ENCODE measurements at regions not wholly inside any gene's neighbourhood (a gene's known extent, or its start where the extent isn't known, plus 50 kb on each side); places are given as distances from the start of the nearest gene placed in this dataset.

DNA sequence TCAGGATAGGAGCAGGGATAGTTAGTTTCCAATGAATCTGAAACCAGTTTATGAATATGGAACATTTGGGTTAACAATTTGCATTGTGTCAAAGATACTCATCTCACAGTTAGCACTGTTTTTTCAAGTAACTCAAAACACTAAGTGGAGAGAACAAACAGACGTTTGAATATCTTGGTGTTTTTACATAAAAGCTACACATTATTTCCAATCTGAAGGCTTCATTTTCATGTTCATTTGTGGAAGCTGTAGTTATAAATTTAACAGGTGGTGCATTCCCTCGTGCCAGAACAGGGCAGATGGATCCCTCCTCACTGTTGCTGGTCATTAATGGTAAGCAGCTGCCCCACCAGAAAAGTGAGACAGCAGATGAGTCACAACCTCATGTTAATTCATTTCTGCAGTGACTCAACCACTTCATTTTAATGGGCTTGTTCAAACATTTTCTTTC lies 286.9 kb downstream of the TMX3 start:
- Histone ChIP-seq H3K4me1 (ENCODE audit: insufficient read depth) (no peaks in the 10 kb centered on the region), H4K20me1 (ENCODE audit: insufficient read depth, poor library complexity, severe bottlenecking) (no peaks in the 10 kb centered on the region), H3K79me2 (no peaks in the 10 kb centered on the region), H2AFZ (no peak overlapping the region), H3K4me3 (no peak overlapping the region), H3K9me3 (ENCODE audit: low read depth) (no peaks in the 10 kb centered on the region), H3K9me2 (replicated peaks; ENCODE audit: insufficient read depth) (no peaks in the 10 kb centered on the region), H3K27ac (no peak overlapping the region), H3K4me2 (no peak overlapping the region), H3K27me3 (no peaks in the 10 kb centered on the region), H3K36me3 (replicated peaks; ENCODE audit: insufficient read depth, low read depth) (no peaks in the 10 kb centered on the region)
- 56% methylated on average over 2 of the region's 2 CpGs for WGBS (ENCODE audit: low lambda C conversion rate, missing lambda C conversion rate)
- TF ChIP-seq EZH2 (IDR thresholded peaks at IDR 0.05; ENCODE audit: borderline replicate concordance), result no peak
- TF ChIP-seq EZH2phosphoT487 (IDR thresholded peaks at IDR 0.05; ENCODE audit: low read depth, severe bottlenecking, unreplicated experiment), result no peak
- TF ChIP-seq, protein P1, sequence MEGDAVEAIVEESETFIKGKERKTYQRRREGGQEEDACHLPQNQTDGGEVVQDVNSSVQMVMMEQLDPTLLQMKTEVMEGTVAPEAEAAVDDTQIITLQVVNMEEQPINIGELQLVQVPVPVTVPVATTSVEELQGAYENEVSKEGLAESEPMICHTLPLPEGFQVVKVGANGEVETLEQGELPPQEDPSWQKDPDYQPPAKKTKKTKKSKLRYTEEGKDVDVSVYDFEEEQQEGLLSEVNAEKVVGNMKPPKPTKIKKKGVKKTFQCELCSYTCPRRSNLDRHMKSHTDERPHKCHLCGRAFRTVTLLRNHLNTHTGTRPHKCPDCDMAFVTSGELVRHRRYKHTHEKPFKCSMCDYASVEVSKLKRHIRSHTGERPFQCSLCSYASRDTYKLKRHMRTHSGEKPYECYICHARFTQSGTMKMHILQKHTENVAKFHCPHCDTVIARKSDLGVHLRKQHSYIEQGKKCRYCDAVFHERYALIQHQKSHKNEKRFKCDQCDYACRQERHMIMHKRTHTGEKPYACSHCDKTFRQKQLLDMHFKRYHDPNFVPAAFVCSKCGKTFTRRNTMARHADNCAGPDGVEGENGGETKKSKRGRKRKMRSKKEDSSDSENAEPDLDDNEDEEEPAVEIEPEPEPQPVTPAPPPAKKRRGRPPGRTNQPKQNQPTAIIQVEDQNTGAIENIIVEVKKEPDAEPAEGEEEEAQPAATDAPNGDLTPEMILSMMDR (IDR thresholded peaks at IDR 0.05; ENCODE audit: poor library complexity), result no peak
- peak; percentile 17 for DNase-seq (ENCODE audit: low spot score)

DNA sequence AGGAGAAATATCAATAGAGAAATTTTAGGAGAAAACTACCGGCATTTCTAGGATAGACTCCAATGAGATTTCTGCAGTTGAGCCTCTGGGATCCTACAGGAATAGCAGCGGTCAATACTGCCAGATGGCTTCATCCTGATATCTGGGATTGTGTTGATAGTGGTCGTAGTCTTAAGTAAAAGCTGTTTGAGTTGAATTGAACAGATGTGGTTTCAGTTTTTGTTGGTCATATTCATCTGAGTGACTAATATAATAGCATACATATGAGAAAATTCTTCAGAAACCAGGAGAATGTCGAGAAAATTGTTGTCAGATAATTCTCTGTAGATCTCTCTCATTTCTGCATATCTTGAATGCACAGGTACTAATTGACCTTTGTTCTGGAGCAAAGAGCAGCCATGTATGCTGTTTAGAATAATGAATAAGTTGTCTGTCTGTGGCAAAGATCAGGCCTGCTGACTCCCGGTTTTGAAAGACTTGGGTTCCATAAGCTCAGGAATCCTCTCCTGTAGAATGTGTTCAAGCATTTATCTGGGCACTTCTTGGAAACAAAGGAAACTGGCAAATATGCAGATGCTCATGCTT lies 288.1 kb downstream of the TMX3 start:
- Histone ChIP-seq H3K9me2 (replicated peaks; ENCODE audit: insufficient read depth) (no peaks in the 10 kb centered on the region), H2AFZ (no peak overlapping the region), H3K27ac (no peak overlapping the region), H3K4me1 (ENCODE audit: insufficient read depth) (no peaks in the 10 kb centered on the region), H3K36me3 (replicated peaks; ENCODE audit: insufficient read depth, low read depth) (no peaks in the 10 kb centered on the region), H3K27me3 (no peaks in the 10 kb centered on the region), H3K4me3 (no peak overlapping the region), H3K9me3 (ENCODE audit: low read depth) (no peaks in the 10 kb centered on the region), H4K20me1 (ENCODE audit: insufficient read depth, poor library complexity, severe bottlenecking) (no peaks in the 10 kb centered on the region), H3K4me2 (no peak overlapping the region), H3K79me2 (no peaks in the 10 kb centered on the region)
- no peak for DNase-seq (ENCODE audit: low spot score)
- TF ChIP-seq EZH2phosphoT487 (IDR thresholded peaks at IDR 0.05; ENCODE audit: low read depth, severe bottlenecking, unreplicated experiment) (no peak), EZH2 (IDR thresholded peaks at IDR 0.05; ENCODE audit: borderline replicate concordance) (no peak)
- TF ChIP-seq, protein P1 (IDR thresholded peaks at IDR 0.05; ENCODE audit: poor library complexity), result no peak
- WGBS (ENCODE audit: low lambda C conversion rate, missing lambda C conversion rate), result 65% methylated on average over 5 of the region's 5 CpGs

GRCh38 chr18:68418881-68419280 lies 296.0 kb downstream of the TMX3 start:
- Histone ChIP-seq H4K20me1 (ENCODE audit: insufficient read depth, poor library complexity, severe bottlenecking) (no peaks in the 10 kb centered on the region), H3K9me2 (replicated peaks; ENCODE audit: insufficient read depth) (no peaks in the 10 kb centered on the region), H3K9me3 (ENCODE audit: low read depth) (no peaks in the 10 kb centered on the region), H3K4me1 (ENCODE audit: insufficient read depth) (no peaks in the 10 kb centered on the region), H3K27ac (peak overlapping the region; percentile 58), H3K4me2 (no peak overlapping the region), H3K79me2 (no peaks in the 10 kb centered on the region), H3K36me3 (replicated peaks; ENCODE audit: insufficient read depth, low read depth) (no peaks in the 10 kb centered on the region), H3K4me3 (no peak overlapping the region), H2AFZ (no peak overlapping the region), H3K27me3 (no peaks in the 10 kb centered on the region)
- peak; percentile 42 for DNase-seq (ENCODE audit: low spot score)
- TF ChIP-seq EZH2 (IDR thresholded peaks at IDR 0.05; ENCODE audit: borderline replicate concordance) (no peak), EZH2phosphoT487 (IDR thresholded peaks at IDR 0.05; ENCODE audit: low read depth, severe bottlenecking, unreplicated experiment) (no peak)
- TF ChIP-seq, protein P1 (IDR thresholded peaks at IDR 0.05; ENCODE audit: poor library complexity), result no peak
- WGBS (ENCODE audit: low lambda C conversion rate, missing lambda C conversion rate), result 66% methylated on average over 5 of the region's 5 CpGs

Data from hepatocyte (in vitro differentiated cells).